ENCODE measurements at regions not wholly inside any gene's neighbourhood (a gene's known extent, or its start where the extent isn't known, plus 50 kb on each side); places are given as distances from the start of the nearest gene placed in this dataset.
"Not testable (repeated sequence)": the region's sequence is repeated elsewhere in the genome, so short reads cannot be mapped to it uniquely, and the experiment has no call there.

- no peak for DNase-seq
Measured at GRCh38 chr21:14903172-14903865, 161.5 kb downstream of the NRIP1 start.

GRCh38 chr21:14901482-14901958 lies 163.3 kb downstream of the NRIP1 start:
- no peak for DNase-seq

GRCh38 chr21:14900611-14901010 lies 164.2 kb downstream of the NRIP1 start:
- DNase-seq, result no peak

- no peak for DNase-seq
Measured at GRCh38 chr21:14900058-14900457, 164.7 kb downstream of the NRIP1 start.

GRCh38 chr21:14895792-14896191 lies 169.0 kb downstream of the NRIP1 start:
- DNase-seq, result no peak

GRCh38 chr21:14890141-14890540 lies 174.7 kb downstream of the NRIP1 start:
- DNase-seq, result no peak

GRCh38 chr21:14889080-14889810 lies 175.6 kb downstream of the NRIP1 start:
- DNase-seq, result no peak

GRCh38 chr21:14888202-14888601 lies 176.6 kb downstream of the NRIP1 start:
- DNase-seq, result no peak

GRCh38 chr21:14886001-14886400 lies 178.8 kb downstream of the NRIP1 start:
- no peak for DNase-seq

GRCh38 chr21:14883351-14883750 lies 181.4 kb downstream of the NRIP1 start:
- DNase-seq, result no peak

GRCh38 chr21:14882545-14882944 lies 182.3 kb downstream of the NRIP1 start:
- DNase-seq, result not testable (repeated sequence)

GRCh38 chr21:14881863-14882499 lies 182.8 kb downstream of the NRIP1 start:
- DNase-seq, result no peak

GRCh38 chr21:14880922-14881321 lies 183.9 kb downstream of the NRIP1 start:
- DNase-seq, result no peak

GRCh38 chr21:14879458-14879857 lies 185.3 kb downstream of the NRIP1 start:
- DNase-seq, result no peak

- DNase-seq, result no peak
Measured at GRCh38 chr21:14878971-14879370, 185.8 kb downstream of the NRIP1 start.

GRCh38 chr21:14877581-14878228 lies 187.1 kb downstream of the NRIP1 start:
- DNase-seq, result no peak

- no peak for DNase-seq
Measured at GRCh38 chr21:14876524-14876840, 188.3 kb downstream of the NRIP1 start.

- no peak for DNase-seq
Measured at GRCh38 chr21:14875704-14876523, 188.9 kb downstream of the NRIP1 start.

GRCh38 chr21:14875186-14875585 lies 189.6 kb downstream of the NRIP1 start:
- no peak for DNase-seq

GRCh38 chr21:14874379-14874778 lies 190.4 kb downstream of the NRIP1 start:
- no peak for DNase-seq

- no peak for DNase-seq
Measured at GRCh38 chr21:14871861-14872260, 192.9 kb downstream of the NRIP1 start.

- no peak for DNase-seq
Measured at GRCh38 chr21:14870853-14871149, 194.0 kb downstream of the NRIP1 start.
